SK-N-SH treated with all-trans-retinoic acid at 6 μM for 48 hours (cell line): ENCODE measurements at regions not wholly inside any gene's neighbourhood (a gene's known extent, or its start where the extent isn't known, plus 50 kb on each side); places are given as distances from the start of the nearest gene placed in this dataset.

Experiments used
- ISL1 ChIP-seq: fragments of 250-450 bp; sonication (Bioruptor Pico); IDR thresholded peaks from 2 replicates; pipeline ENCODE4 v2.1.2; 2022; ENCODE audit warnings: mild to moderate bottlenecking, moderate library complexity
- OSR1 ChIP-seq: fragments of 250-450 bp; sonication (Bioruptor Pico); IDR thresholded peaks from 2 replicates; pipeline ENCODE4 v1.8.0; 2022; ENCODE audit warnings: moderate library complexity, mild to moderate bottlenecking, inconsistent platforms
- ZNF70 ChIP-seq: fragments of 450-650 bp; formaldehyde crosslinking; IDR thresholded peaks from 2 replicates; pipeline ENCODE4 v1.5.0; 2020; ENCODE audit warnings: mild to moderate bottlenecking, moderate library complexity
- TF ChIP-seq, protein P1 (sequence below): fragments of 250-450 bp; sonication (Bioruptor Pico); IDR thresholded peaks from 2 replicates; pipeline ENCODE4 v1.8.0; 2021; ENCODE audit warnings: low read depth, mild to moderate bottlenecking, moderate library complexity, borderline replicate concordance

DNA sequence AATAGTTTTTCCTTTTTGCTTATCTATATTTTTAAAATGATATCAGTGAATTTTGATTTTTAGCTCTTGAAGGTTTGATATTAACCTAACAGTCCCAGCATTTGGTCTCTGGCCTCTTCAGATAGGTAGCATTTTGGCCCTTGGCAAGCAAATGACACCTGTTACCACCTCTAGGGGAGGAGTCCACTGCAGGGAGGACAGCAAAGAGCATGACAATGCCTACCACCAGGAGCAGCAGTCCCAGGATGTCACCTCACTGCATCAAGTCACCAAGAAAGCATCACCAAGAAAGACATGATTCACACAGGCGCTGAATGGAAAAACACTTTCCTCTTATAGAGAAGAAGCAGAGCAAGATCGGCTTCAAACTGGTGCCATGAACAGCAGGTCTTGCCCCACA, 224.3 kb downstream of the UBE3D start:
- no peak for TF ChIP-seq OSR1 (CRISPR knock-in tag)
- TF ChIP-seq ISL1 (CRISPR knock-in tag) = no peak
- TF ChIP-seq, protein P1, sequence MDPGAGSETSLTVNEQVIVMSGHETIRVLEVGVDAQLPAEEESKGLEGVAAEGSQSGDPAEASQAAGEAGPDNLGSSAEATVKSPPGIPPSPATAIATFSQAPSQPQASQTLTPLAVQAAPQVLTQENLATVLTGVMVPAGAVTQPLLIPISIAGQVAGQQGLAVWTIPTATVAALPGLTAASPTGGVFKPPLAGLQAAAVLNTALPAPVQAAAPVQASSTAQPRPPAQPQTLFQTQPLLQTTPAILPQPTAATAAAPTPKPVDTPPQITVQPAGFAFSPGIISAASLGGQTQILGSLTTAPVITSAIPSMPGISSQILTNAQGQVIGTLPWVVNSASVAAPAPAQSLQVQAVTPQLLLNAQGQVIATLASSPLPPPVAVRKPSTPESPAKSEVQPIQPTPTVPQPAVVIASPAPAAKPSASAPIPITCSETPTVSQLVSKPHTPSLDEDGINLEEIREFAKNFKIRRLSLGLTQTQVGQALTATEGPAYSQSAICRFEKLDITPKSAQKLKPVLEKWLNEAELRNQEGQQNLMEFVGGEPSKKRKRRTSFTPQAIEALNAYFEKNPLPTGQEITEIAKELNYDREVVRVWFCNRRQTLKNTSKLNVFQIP (CRISPR knock-in tag) = no peak
- no peak for TF ChIP-seq ZNF70 (CRISPR knock-in tag)
